ENCODE measurements at regions not wholly inside any gene's neighbourhood (a gene's known extent, or its start where the extent isn't known, plus 50 kb on each side); places are given as distances from the start of the nearest gene placed in this dataset.

GRCh38 chr9:1606253-1606652 lies 408.9 kb upstream of the SMARCA2 start:
- Histone ChIP-seq H3K4me3 (no peak overlapping the region), H3K27ac (no peak overlapping the region)

- Histone ChIP-seq H3K27ac (peak overlapping the region in 1 of 21 experiments; percentile 11), H3K4me3 (no peak overlapping the region)
Observed at GRCh38 chr9:1612886-1613285, 402.3 kb upstream of the SMARCA2 start.

GRCh38 chr9:1617419-1617818 lies 397.7 kb upstream of the SMARCA2 start:
- Histone ChIP-seq H3K27ac (no peak overlapping the region), H3K4me3 (no peak overlapping the region)

- no peak overlapping the region for H3K27ac ChIP-seq
- H3K4me3 ChIP-seq: no peak overlapping the region
Observed at GRCh38 chr9:1619915-1620710, 395.0 kb upstream of the SMARCA2 start.

- no peak overlapping the region for H3K4me3 ChIP-seq
Observed at GRCh38 chr9:1637401-1637800, 377.7 kb upstream of the SMARCA2 start.

GRCh38 chr9:1639166-1639565 lies 376.0 kb upstream of the SMARCA2 start:
- Histone ChIP-seq H3K4me3 (no peak overlapping the region), H3K27ac (no peak overlapping the region)

More at GRCh38 chr9:1637401-1637800, 377.7 kb upstream of the SMARCA2 start:
- no peak overlapping the region for H3K27ac ChIP-seq

- no peak overlapping the region for H3K27ac ChIP-seq
- no peak overlapping the region for H3K4me3 ChIP-seq
Observed at GRCh38 chr9:1647776-1648175, 367.4 kb upstream of the SMARCA2 start.

- Histone ChIP-seq H3K4me3 (no peak overlapping the region), H3K27ac (no peak overlapping the region)
Observed at GRCh38 chr9:1653282-1653681, 361.9 kb upstream of the SMARCA2 start.

- H3K27ac ChIP-seq: no peak overlapping the region
- H3K4me3 ChIP-seq: no peak overlapping the region
Observed at GRCh38 chr9:1658661-1659362, 356.3 kb upstream of the SMARCA2 start.

- H3K27ac ChIP-seq: no peak overlapping the region
- H3K4me3 ChIP-seq: no peak overlapping the region
Observed at GRCh38 chr9:1659363-1659690, 355.8 kb upstream of the SMARCA2 start.

GRCh38 chr9:1668441-1668840 lies 346.7 kb upstream of the SMARCA2 start:
- H3K4me3 ChIP-seq: no peak overlapping the region
- H3K27ac ChIP-seq: no peak overlapping the region

- Histone ChIP-seq H3K27ac (no peak overlapping the region), H3K4me3 (no peak overlapping the region)
Observed at GRCh38 chr9:1673300-1673699, 341.8 kb upstream of the SMARCA2 start.

GRCh38 chr9:1676771-1677170 lies 338.4 kb upstream of the SMARCA2 start:
- Histone ChIP-seq H3K27ac (no peak overlapping the region), H3K4me3 (no peak overlapping the region)

GRCh38 chr9:1683951-1684350 lies 331.2 kb upstream of the SMARCA2 start:
- H3K4me3 ChIP-seq: no peak overlapping the region
- no peak overlapping the region for H3K27ac ChIP-seq

- H3K27ac ChIP-seq: no peak overlapping the region
- no peak overlapping the region for H3K4me3 ChIP-seq
Observed at GRCh38 chr9:1698991-1699390, 316.2 kb upstream of the SMARCA2 start.

GRCh38 chr9:1701113-1701512 lies 314.0 kb upstream of the SMARCA2 start:
- Histone ChIP-seq H3K27ac (no peak overlapping the region), H3K4me3 (no peak overlapping the region)

GRCh38 chr9:1702701-1703100 lies 312.4 kb upstream of the SMARCA2 start:
- Histone ChIP-seq H3K4me3 (no peak overlapping the region), H3K27ac (no peak overlapping the region)

GRCh38 chr9:1707291-1707690 lies 307.9 kb upstream of the SMARCA2 start:
- Histone ChIP-seq H3K4me3 (no peak overlapping the region), H3K27ac (no peak overlapping the region)

- no peak overlapping the region for H3K27ac ChIP-seq
- H3K4me3 ChIP-seq: no peak overlapping the region
Observed at GRCh38 chr9:1708219-1708618, 306.9 kb upstream of the SMARCA2 start.

- Histone ChIP-seq H3K4me3 (no peak overlapping the region), H3K27ac (no peak overlapping the region)
Observed at GRCh38 chr9:1709347-1709746, 305.8 kb upstream of the SMARCA2 start.

- Histone ChIP-seq H3K27ac (no peak overlapping the region), H3K4me3 (no peak overlapping the region)
Observed at GRCh38 chr9:1712861-1713450, 302.2 kb upstream of the SMARCA2 start.

Measured in skin epidermis (tissue), 12 donors.